Body of pancreas (tissue), 4 donors: ENCODE measurements at regions not wholly inside any gene's neighbourhood (a gene's known extent, or its start where the extent isn't known, plus 50 kb on each side); places are given as distances from the start of the nearest gene placed in this dataset.
A peak's percentile ranks its signal among the peaks of the same experiment; 100 is the strongest.

Experiments used
- POLR2A ChIP-seq, 3 donors: fragments of 450-650 bp; IDR thresholded peaks; one replicate each; pipeline ENCODE4 v1.6.1; 2016; ENCODE audit warnings: antibody characterized with exemption in 3 of 3, mild to moderate bottlenecking in 2 of 3
- TF ChIP-seq, protein P1 (sequence below), 7 experiments: fragments of 450-650 bp in 4 of 7; fragments of 200-600 bp in 3 of 7; sonication (generic) in 3 of 7; IDR thresholded peaks; one replicate each; pipeline ENCODE4 v1.5.1; 2016 to 2019; ENCODE audit warnings: antibody characterized with exemption in 7 of 7

DNA sequence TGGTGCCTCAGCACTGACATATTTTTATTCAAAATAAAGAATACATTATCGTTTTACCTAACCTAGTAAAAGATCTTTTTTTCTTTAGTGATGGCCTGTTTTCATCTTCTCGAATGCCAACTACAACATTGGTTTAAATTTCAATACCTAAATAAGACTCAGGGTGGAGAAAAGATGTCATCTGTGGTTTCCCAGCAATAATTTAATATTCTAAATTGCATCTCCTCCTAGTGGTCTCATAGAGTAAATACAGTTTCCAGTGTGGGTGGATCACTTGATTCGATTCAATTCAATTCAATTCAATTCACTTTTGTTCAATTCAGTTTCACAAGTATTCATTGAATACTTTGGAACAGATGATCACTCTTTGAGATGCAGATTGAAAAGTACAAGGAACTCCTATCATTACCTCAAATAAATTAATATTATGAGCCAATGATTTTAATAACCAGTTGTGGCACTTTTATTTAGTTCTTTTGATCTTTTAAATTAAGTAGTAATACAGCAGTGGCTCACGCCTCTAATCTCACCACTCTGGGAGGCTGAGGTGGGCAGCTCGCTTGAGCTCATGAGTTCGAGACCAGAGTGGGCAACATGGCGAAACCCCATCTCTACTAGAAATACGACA, 427.2 kb downstream of the FAT4 start:
- TF ChIP-seq, protein P1, sequence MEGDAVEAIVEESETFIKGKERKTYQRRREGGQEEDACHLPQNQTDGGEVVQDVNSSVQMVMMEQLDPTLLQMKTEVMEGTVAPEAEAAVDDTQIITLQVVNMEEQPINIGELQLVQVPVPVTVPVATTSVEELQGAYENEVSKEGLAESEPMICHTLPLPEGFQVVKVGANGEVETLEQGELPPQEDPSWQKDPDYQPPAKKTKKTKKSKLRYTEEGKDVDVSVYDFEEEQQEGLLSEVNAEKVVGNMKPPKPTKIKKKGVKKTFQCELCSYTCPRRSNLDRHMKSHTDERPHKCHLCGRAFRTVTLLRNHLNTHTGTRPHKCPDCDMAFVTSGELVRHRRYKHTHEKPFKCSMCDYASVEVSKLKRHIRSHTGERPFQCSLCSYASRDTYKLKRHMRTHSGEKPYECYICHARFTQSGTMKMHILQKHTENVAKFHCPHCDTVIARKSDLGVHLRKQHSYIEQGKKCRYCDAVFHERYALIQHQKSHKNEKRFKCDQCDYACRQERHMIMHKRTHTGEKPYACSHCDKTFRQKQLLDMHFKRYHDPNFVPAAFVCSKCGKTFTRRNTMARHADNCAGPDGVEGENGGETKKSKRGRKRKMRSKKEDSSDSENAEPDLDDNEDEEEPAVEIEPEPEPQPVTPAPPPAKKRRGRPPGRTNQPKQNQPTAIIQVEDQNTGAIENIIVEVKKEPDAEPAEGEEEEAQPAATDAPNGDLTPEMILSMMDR (IDR thresholded peaks at IDR 0.05), result peak; percentile 21 to 63 (median 52)
- no peak for TF ChIP-seq POLR2A (IDR thresholded peaks at IDR 0.05)
